ENCODE measurements at regions not wholly inside any gene's neighbourhood (a gene's known extent, or its start where the extent isn't known, plus 50 kb on each side); places are given as distances from the start of the nearest gene placed in this dataset.
"Not testable (repeated sequence)": the region's sequence is repeated elsewhere in the genome, so short reads cannot be mapped to it uniquely, and the experiment has no call there.

- DNase-seq (ENCODE audit: low spot score) = no peak
Observed at GRCh38 chr2:21966139-21966538, 842.4 kb downstream of the TDRD15 start.

- DNase-seq (ENCODE audit: low spot score) = no peak
Observed at GRCh38 chr2:21970971-21971370, 847.2 kb downstream of the TDRD15 start.

DNA sequence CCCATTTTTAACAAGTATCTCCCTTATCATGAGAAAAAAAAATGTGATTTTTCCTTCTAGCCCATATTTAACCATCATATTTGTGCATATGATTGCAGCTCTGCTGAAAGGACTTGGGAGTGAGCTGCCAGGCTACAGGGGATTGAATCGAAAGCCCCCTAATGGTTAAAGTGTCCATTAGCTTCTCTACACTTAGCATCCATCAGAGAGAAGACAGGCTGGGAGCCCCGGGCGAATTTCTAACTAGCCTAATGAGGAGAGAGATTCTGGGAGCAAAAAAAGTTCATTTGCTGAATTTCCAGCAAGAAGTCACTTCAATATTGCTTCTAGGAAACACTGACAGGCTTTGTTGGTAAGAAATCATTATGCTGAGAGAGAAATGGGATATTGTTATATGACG, 848.8 kb downstream of the TDRD15 start:
- DNase-seq (ENCODE audit: low spot score) = no peak

DNA sequence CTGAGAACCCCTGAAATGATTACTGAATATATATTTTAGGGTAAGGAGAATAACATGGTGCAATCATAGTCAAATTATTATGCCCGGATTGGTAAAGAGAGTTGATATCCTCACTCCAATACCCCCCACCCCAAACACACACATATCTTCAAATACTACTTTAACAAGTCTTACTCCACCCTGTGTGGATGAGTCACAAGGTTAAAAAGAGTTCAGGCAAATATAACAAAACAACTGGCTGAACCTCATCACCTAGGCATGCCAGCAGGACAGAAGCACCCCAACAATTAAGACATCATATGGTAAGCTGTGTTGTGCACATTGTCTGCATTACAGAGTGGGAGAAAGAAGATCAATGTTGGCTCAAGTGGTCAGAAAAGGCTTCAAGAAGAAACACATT, 857.4 kb downstream of the TDRD15 start:
- DNase-seq (ENCODE audit: low spot score) = no peak

GRCh38 chr2:21993002-21993401, 869.2 kb downstream of the TDRD15 start:
- no peak for DNase-seq (ENCODE audit: low spot score)

- DNase-seq (ENCODE audit: low spot score) = no peak
Observed at GRCh38 chr2:21996339-21996738, 872.6 kb downstream of the TDRD15 start.

DNA sequence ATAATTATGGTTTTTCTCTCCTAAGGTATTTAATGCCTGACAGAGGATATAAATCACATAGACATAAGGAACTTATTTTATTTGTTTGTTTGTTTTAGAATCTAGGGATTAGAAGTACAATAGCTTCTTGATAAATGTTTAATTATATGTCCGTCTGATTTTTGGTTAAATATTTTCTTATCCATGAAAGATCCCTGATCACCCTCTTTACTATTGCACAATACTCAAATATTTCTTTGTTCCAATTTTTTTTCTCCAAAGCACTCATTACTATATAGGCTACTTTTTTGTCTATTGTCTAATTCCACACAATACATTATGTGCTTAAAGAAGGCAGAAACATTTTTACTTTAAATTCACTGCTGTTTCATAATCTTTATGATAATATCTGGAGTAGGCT, 875.8 kb downstream of the TDRD15 start:
- no peak for DNase-seq (ENCODE audit: low spot score)

DNA sequence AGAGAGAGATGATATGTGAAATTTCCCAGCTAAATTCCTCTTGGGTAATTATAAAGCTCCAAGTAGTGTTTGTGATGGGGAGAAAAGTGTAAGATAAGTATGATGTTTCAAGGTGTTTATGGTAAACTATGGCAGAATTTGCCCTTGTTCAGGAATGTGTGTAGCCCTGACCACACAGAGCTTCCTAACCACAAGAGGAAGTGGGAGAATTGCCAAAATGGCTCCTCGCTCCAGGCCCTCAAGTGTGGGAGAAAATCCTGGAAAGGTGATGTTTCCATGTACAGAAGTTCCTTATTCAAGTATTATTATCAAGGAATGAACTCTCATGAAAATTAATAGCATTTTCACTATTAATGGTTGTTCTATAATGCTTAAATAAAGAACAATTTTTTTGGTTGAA, 878.3 kb downstream of the TDRD15 start:
- DNase-seq (ENCODE audit: low spot score) = no peak

GRCh38 chr2:22003270-22003669, 879.5 kb downstream of the TDRD15 start:
- DNase-seq (ENCODE audit: low spot score) = no peak

- DNase-seq (ENCODE audit: low spot score) = no peak
Observed at GRCh38 chr2:22011048-22011447, 887.3 kb downstream of the TDRD15 start.

GRCh38 chr2:22020091-22020742, 896.4 kb downstream of the TDRD15 start:
- DNase-seq (ENCODE audit: low spot score) = no peak

GRCh38 chr2:22027345-22028005, 903.7 kb downstream of the TDRD15 start:
- no peak for DNase-seq (ENCODE audit: low spot score)

DNA sequence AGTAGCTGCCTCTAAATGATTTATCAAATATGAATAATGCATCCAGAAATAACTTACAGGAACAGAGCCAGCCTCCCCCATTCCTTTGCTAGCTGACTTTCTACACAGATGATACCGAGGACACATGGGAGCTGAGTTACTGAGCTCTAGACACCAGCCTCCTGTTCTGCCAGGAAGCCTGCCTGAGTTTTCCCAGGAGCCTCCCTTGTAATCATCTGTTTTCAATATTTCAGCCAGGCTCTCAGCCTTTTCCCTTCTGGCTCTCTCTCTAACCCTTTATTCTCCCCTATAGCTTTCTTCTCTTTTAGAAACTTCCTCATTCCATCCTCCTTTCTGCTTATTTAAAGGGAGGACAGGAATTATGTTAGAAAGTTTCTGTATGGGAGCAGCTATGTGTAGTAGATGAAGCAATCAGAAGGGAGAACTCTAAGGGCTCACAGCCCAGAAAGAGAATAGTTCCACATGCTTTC, 911.6 kb downstream of the TDRD15 start:
- DNase-seq (ENCODE audit: low spot score) = no peak

DNA sequence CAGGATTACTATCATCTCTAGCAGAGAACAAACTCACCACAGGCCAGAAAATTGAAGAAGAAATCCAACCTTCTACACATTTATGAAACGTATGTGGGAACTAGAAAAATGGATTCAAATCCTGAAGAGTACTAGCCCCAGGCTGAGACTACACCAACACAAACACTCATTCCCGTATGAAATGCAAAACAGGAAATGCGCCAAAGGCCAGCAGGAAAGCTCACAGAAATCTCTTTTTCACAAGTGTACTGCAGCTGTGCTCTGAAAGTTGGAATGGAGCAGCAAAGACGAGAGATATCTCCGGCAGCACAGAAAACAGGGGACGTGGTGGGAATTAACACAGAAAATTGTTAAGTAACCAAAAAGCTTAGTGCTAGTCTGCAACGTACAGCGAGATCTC, 913.5 kb downstream of the TDRD15 start:
- peak; percentile 54 for DNase-seq (ENCODE audit: low spot score)

DNA sequence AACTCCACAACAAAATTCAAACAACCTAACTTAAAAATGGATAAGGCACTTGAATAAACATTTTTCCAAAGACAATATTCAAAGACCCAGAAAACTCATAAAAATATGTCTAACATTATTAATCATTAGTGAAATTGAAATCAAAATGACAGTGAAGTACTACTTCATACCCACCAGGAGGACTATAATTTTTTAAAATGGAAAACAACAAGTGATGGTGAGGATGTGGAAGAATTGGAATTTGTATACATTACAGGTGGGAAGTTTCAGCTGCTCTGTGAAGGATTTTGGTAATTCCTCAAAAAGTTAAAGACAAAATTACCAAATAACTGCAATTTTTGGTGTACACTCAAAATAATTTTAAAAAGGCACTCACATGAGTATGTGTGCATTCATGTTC, 920.0 kb downstream of the TDRD15 start:
- DNase-seq (ENCODE audit: low spot score) = no peak

DNA sequence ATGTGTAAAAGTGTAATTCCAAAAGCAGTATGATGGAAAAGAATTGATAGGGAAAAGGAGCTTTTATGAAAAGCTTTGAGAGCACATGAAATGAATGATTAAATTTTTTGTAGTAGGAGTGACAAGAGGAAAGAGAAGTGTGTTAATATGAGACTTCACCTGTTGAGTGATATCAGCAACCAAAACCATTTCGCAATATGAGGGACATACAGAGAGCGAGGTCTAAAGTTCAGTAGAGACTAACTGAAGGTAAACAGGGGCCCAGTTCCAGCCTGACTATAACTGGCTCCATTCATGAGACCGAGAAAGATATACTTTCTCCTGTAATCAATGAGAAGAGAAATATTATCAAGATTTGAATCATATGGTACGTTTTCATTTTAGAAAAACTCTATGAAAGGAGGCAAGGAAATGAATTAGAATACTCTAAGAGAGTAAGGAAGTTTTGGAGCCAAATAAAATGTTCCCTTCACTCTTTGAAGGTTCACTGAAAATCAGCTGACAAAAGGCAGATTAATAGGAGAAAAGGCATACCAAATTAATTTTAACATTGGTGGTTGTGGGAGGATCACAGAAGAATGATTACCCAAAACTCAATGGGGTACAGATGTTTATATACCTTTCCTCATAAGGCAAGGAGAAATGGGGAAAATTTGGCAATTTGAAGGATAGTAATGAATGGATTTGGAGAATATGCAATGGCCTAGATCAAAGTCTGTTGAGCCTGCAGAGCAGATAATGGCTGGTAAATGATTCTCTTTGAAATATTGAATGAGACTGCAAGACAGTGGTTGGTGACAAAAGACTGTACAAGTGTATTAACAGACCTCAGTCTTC, 932.2 kb downstream of the TDRD15 start:
- no peak for DNase-seq (ENCODE audit: low spot score)

GRCh38 chr2:22056621-22057132, 932.9 kb downstream of the TDRD15 start:
- DNase-seq (ENCODE audit: low spot score) = no peak

GRCh38 chr2:22062679-22063078, 938.9 kb downstream of the TDRD15 start:
- DNase-seq (ENCODE audit: low spot score) = no peak

DNA sequence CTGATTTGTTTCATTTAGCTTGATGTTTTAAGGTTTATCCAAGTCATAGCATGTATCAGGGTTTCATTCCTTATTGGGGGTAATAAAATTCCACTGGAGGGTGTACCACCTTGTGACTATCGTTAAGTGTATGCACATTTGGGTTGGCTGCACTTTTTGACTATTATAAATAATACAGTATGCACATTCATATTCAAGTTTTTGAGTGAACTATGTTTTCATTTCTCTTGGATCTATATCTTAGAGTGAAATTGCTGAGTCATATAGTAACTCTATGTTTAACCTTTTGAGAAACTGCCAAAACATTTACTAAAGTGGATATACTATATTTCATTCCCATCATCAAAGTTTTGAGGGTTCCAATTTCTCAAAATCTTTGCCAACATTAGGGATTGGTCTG, 952.7 kb downstream of the TDRD15 start:
- no peak for DNase-seq (ENCODE audit: low spot score)

DNA sequence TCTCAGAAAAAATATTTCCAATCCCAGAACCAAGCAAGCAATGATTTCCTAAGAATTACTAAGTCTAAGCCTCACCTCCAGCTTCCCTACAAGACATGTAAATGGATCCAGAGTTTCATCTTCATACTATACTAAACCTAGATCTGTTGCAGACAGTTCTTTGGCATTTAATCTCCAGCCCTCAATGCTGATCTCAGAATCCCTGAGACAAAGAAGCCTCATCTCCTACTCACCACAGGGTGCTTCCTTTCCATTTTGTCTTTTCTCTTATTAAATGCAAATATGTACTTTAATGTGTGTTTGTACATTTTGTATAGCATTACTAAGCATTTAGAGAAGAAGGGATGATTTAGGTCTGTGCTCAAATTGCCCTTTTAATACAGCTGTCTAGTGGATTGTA, 954.9 kb downstream of the TDRD15 start:
- DNase-seq (ENCODE audit: low spot score) = no peak

DNA sequence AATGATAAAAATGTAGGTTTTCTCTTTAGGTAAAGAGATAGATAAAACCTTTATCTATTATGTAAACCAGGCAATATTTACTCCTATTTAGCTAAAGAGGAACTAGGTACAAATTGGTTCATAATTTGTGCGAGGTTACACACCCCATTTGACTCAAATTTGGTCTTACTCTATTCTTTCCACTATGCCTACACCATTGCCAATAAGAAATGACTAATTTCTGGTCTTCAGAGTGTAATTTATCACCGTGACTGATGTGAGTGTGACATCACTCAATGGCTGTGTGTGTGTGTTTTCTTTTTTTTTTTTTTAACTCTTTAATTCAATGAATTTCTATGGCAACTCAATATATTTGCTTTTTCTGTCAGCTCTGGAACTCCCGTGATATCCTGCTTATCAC, 955.8 kb downstream of the TDRD15 start:
- DNase-seq (ENCODE audit: low spot score) = no peak

GRCh38 chr2:22086726-22087125, 963.0 kb downstream of the TDRD15 start:
- peak; percentile 45 for DNase-seq (ENCODE audit: low spot score)

DNA sequence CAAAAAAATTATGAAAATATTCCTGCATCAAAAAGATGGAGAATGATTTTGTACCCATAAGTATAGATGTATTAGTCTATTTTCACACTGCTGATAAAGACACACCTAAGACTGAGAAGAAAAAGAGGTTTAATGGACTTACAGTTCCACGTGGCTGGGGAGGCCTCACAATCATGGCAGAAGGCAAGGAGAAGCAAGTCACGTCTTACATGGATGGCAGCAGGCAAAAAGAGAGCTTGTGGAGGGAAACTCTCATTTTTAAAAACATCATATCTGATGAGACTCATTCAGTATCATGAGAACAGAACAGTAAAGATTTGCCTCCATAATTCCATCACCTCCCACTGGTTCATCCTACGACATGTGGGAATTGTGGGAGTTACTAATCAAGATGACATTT, 979.8 kb downstream of the TDRD15 start:
- DNase-seq (ENCODE audit: low spot score) = not testable (repeated sequence)
